ENCODE measurements at regions not wholly inside any gene's neighbourhood (a gene's known extent, or its start where the extent isn't known, plus 50 kb on each side); places are given as distances from the start of the nearest gene placed in this dataset.

- no peak for TF ChIP-seq CTCF (IDR thresholded peaks at IDR 0.05)
- no peak for TF ChIP-seq POLR2A (IDR thresholded peaks at IDR 0.05)
These were observed 174.1 kb upstream of the NR4A3 start for GRCh38 chr9:99647604-99648003.
